ENCODE measurements at regions not wholly inside any gene's neighbourhood (a gene's known extent, or its start where the extent isn't known, plus 50 kb on each side); places are given as distances from the start of the nearest gene placed in this dataset.

- H3K27me3 ChIP-seq (ENCODE audit: control insufficient read depth in 2 of 2, insufficient read depth in 2 of 2, low read length in 2 of 2): no peaks in the 10 kb centered on the region
- H3K4me3 ChIP-seq (replicated peaks in 1 of 3; ENCODE audit: insufficient read depth in 1 of 3, low read depth in 1 of 3, low read length in 3 of 3): no peak overlapping the region
- dilution Hi-C loops (cut with MboI; ENCODE audit: extremely low pct_ligation_motif_present, low sequenced_read_pairs) (no loop called here), intact Hi-C loops (cut with micrococcal nuclease) (no loop called here)
- no peak for TF ChIP-seq CTCF (IDR thresholded peaks at IDR 0.05; ENCODE audit: extremely low read depth in 1 of 2, insufficient read depth in 1 of 2, low read depth in 1 of 2, low read length in 2 of 2)
- no peak for TF ChIP-seq POLR2A (IDR thresholded peaks at IDR 0.05; ENCODE audit: low read depth, low read length)
- no peak for TF ChIP-seq MAX (IDR thresholded peaks at IDR 0.05; ENCODE audit: insufficient read depth, insufficient read length)
- TF ChIP-seq JUN (IDR thresholded peaks at IDR 0.05; ENCODE audit: borderline replicate concordance, insufficient read depth, insufficient read length, low read depth): no peak
- TF ChIP-seq GATA2 (IDR thresholded peaks at IDR 0.05; ENCODE audit: insufficient read depth, insufficient read length, low read depth, low read length): no peak
- TF ChIP-seq POLR2AphosphoS5 (IDR thresholded peaks at IDR 0.05; ENCODE audit: insufficient read depth, low read depth, low read length): no peak
- ChIA-PET CTCF (no interaction called here), POLR2A (no interaction called here)
- H3K9me1 ChIP-seq (replicated peaks; ENCODE audit: control insufficient read depth, extremely low read depth, insufficient read depth, low read length): no peaks in the 10 kb centered on the region
- no peaks in the 10 kb centered on the region for H3K4me1 ChIP-seq (ENCODE audit: control insufficient read depth, extremely low read depth, insufficient read depth, low read length)
- DNase-seq (ENCODE audit: low read depth, low spot score): no peak
- no peak overlapping the region for H3K27ac ChIP-seq (ENCODE audit: insufficient read depth, low read depth, low read length)
- no peaks in the 10 kb centered on the region for H3K36me3 ChIP-seq (ENCODE audit: control insufficient read depth in 2 of 2, extremely low read depth in 1 of 2, insufficient read depth in 2 of 2, low read length in 2 of 2)
- no peaks in the 10 kb centered on the region for H3K79me2 ChIP-seq (ENCODE audit: control insufficient read depth, insufficient read depth, low read length)
- H2AFZ ChIP-seq (ENCODE audit: low read depth, low read length): no peak overlapping the region
- H3K9me3 ChIP-seq (replicated peaks; ENCODE audit: control insufficient read depth, insufficient read depth, low read length): no peaks in the 10 kb centered on the region
- H4K20me1 ChIP-seq (replicated peaks; ENCODE audit: control insufficient read depth, extremely low read depth, insufficient read depth, low read length): no peaks in the 10 kb centered on the region
- no peak overlapping the region for H3K9ac ChIP-seq (replicated peaks; ENCODE audit: extremely low read depth, insufficient read depth, low read length)
- BruUV-seq (replicated peaks): no TSS peak
- no peak overlapping the region for H3K4me2 ChIP-seq (ENCODE audit: insufficient read depth, low read length)
- no peak for FAIRE-seq
These were observed 330.3 kb upstream of the PITX2 start for GRCh38 chr4:110953191-110953590.

GRCh38 chr4:110953898-110954297 is 331.0 kb upstream of the PITX2 start:
- Histone ChIP-seq H2AFZ (ENCODE audit: low read depth, low read length) (no peak overlapping the region), H3K79me2 (ENCODE audit: control insufficient read depth, insufficient read depth, low read length) (no peaks in the 10 kb centered on the region), H3K4me1 (ENCODE audit: control insufficient read depth, extremely low read depth, insufficient read depth, low read length) (no peaks in the 10 kb centered on the region), H3K36me3 (ENCODE audit: control insufficient read depth in 2 of 2, extremely low read depth in 1 of 2, insufficient read depth in 2 of 2, low read length in 2 of 2) (no peaks in the 10 kb centered on the region), H3K4me2 (ENCODE audit: insufficient read depth, low read length) (no peak overlapping the region), H3K27ac (ENCODE audit: insufficient read depth, low read depth, low read length) (no peak overlapping the region), H3K9me3 (replicated peaks; ENCODE audit: control insufficient read depth, insufficient read depth, low read length) (no peaks in the 10 kb centered on the region), H3K9me1 (replicated peaks; ENCODE audit: control insufficient read depth, extremely low read depth, insufficient read depth, low read length) (no peaks in the 10 kb centered on the region), H3K9ac (replicated peaks; ENCODE audit: extremely low read depth, insufficient read depth, low read length) (no peak overlapping the region), H3K27me3 (ENCODE audit: control insufficient read depth in 2 of 2, insufficient read depth in 2 of 2, low read length in 2 of 2) (no peaks in the 10 kb centered on the region), H3K4me3 (replicated peaks in 1 of 3; ENCODE audit: insufficient read depth in 1 of 3, low read depth in 1 of 3, low read length in 3 of 3) (no peak overlapping the region), H4K20me1 (replicated peaks; ENCODE audit: control insufficient read depth, extremely low read depth, insufficient read depth, low read length) (no peaks in the 10 kb centered on the region)
- DNase-seq (ENCODE audit: low read depth, low spot score) (no peak), FAIRE-seq (no peak)
- intact Hi-C loops (cut with micrococcal nuclease) (no loop called here), dilution Hi-C loops (cut with MboI; ENCODE audit: extremely low pct_ligation_motif_present, low sequenced_read_pairs) (no loop called here)
- ChIA-PET CTCF (no interaction called here), POLR2A (no interaction called here)
- TF ChIP-seq EZH2 (IDR thresholded peaks at IDR 0.05; ENCODE audit: borderline replicate concordance, low read depth, low read length, severe bottlenecking) (no peak), POLR2AphosphoS5 (IDR thresholded peaks at IDR 0.05; ENCODE audit: insufficient read depth, low read depth, low read length) (no peak), JUN (IDR thresholded peaks at IDR 0.05; ENCODE audit: borderline replicate concordance, insufficient read depth, insufficient read length, low read depth) (no peak), CTCF (IDR thresholded peaks at IDR 0.05; ENCODE audit: extremely low read depth in 1 of 2, insufficient read depth in 1 of 2, low read depth in 1 of 2, low read length in 2 of 2) (no peak), MAX (IDR thresholded peaks at IDR 0.05; ENCODE audit: insufficient read depth, insufficient read length) (no peak), GATA2 (IDR thresholded peaks at IDR 0.05; ENCODE audit: insufficient read depth, insufficient read length, low read depth, low read length) (no peak), MYC (IDR thresholded peaks at IDR 0.05; ENCODE audit: low read depth, low read length) (no peak), FOS (IDR thresholded peaks at IDR 0.05; ENCODE audit: borderline replicate concordance, insufficient read depth, low read length) (no peak), POLR2A (IDR thresholded peaks at IDR 0.05; ENCODE audit: low read depth, low read length) (no peak)
- BruUV-seq (replicated peaks): no TSS peak

Measured in endothelial cell of umbilical vein (primary cell).